ENCODE measurements at regions not wholly inside any gene's neighbourhood (a gene's known extent, or its start where the extent isn't known, plus 50 kb on each side); places are given as distances from the start of the nearest gene placed in this dataset.

- TF ChIP-seq POLR2AphosphoS5 (IDR thresholded peaks at IDR 0.05; ENCODE audit: insufficient read depth in 1 of 2, low read depth in 1 of 2) (no peak), CTCF (IDR thresholded peaks at IDR 0.05) (no peak), POLR2A (IDR thresholded peaks at IDR 0.05) (no peak)
Measured at GRCh38 chr14:50057331-50057730, 59.0 kb downstream of the VCPKMT start.

All from vagina (tissue), 2 donors.